ENCODE measurements at regions not wholly inside any gene's neighbourhood (a gene's known extent, or its start where the extent isn't known, plus 50 kb on each side); places are given as distances from the start of the nearest gene placed in this dataset.

DNA sequence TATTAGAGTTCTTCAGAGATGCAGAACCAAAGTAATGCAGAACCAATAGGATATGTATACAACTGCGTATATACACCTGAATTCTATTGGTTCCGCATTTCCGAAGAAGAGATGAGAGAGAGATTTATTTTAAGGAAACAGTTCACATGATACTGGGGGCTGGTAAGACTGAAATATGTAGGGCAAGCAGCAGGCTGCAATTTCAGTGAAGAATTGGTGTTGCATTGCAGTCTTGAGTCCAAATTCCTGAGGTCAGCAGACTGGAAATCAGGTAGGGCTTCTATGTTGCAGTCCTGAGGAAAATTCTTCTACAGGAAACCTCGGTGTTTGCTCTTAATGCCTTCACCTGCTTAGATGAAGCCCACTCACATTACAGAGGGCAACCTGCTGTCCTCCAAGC lies 128.2 kb upstream of the MED13 start:
- TF ChIP-seq NR2C2 (CRISPR knock-in tag; IDR thresholded peaks at IDR 0.05) = no peak
- TF ChIP-seq, protein P1, sequence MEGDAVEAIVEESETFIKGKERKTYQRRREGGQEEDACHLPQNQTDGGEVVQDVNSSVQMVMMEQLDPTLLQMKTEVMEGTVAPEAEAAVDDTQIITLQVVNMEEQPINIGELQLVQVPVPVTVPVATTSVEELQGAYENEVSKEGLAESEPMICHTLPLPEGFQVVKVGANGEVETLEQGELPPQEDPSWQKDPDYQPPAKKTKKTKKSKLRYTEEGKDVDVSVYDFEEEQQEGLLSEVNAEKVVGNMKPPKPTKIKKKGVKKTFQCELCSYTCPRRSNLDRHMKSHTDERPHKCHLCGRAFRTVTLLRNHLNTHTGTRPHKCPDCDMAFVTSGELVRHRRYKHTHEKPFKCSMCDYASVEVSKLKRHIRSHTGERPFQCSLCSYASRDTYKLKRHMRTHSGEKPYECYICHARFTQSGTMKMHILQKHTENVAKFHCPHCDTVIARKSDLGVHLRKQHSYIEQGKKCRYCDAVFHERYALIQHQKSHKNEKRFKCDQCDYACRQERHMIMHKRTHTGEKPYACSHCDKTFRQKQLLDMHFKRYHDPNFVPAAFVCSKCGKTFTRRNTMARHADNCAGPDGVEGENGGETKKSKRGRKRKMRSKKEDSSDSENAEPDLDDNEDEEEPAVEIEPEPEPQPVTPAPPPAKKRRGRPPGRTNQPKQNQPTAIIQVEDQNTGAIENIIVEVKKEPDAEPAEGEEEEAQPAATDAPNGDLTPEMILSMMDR (IDR thresholded peaks at IDR 0.05) = no peak

Data from WTC11 (cell line).